T-helper 17 cell (primary cell): ENCODE measurements at regions not wholly inside any gene's neighbourhood (a gene's known extent, or its start where the extent isn't known, plus 50 kb on each side); places are given as distances from the start of the nearest gene placed in this dataset.

Experiments
- ATAC-seq: fragments of 150-1000 bp; cut with Tn5 transposase; 2 replicates; pipeline ENCODE4 v1.10.0; 2021; ENCODE audit warnings: mild to moderate bottlenecking, moderate library complexity
- DNase-seq, 3 donors: peaks; one replicate each; pipeline versions ENCODE4 v3.0.0 to v3.0.0-alpha.2; 2020 to 2021
- H3K9me3 ChIP-seq: one replicate; pipeline ENCODE4 v1.7.0; 2013; ENCODE audit warnings: low read length, mild to moderate bottlenecking; ENCODE audit not compliant: control insufficient read depth, poor library complexity, severe bottlenecking
- H3K27ac Mint-ChIP-seq: one replicate; pipeline ENCODE4 v1.8.0; 2022; ENCODE audit warnings: mild to moderate bottlenecking, moderate library complexity, mixed read lengths
- H3K27me3 Mint-ChIP-seq: one replicate; pipeline ENCODE4 v1.8.0; 2022; ENCODE audit warnings: mixed read lengths
- H3K36me3 Mint-ChIP-seq: one replicate; pipeline ENCODE4 v1.8.0; 2022; ENCODE audit warnings: low read depth, mixed read lengths
- H3K4me1 Mint-ChIP-seq: one replicate; pipeline ENCODE4 v1.8.0; 2022; ENCODE audit warnings: mild to moderate bottlenecking, mixed read lengths
- H3K4me3 Mint-ChIP-seq: one replicate; pipeline ENCODE4 v1.8.0; 2022; ENCODE audit warnings: mild to moderate bottlenecking, moderate library complexity, mixed read lengths

GRCh38 chr7:21128062-21128817 is 299.6 kb upstream of the SP4 start:
- no peak for ATAC-seq
- H3K4me1 Mint-ChIP-seq: no peaks in the 10 kb centered on the region
- H3K27ac Mint-ChIP-seq: no peak overlapping the region
- H3K9me3 ChIP-seq: no peaks in the 10 kb centered on the region
- no peak overlapping the region for H3K4me3 Mint-ChIP-seq
- DNase-seq: no peak
- peaks cover 16% of the 10 kb centered on the region for H3K27me3 Mint-ChIP-seq
- H3K36me3 Mint-ChIP-seq: no peaks in the 10 kb centered on the region

- ATAC-seq: no peak
- H3K4me1 Mint-ChIP-seq: no peaks in the 10 kb centered on the region
- no peak overlapping the region for H3K27ac Mint-ChIP-seq
- H3K4me3 Mint-ChIP-seq: no peak overlapping the region
- H3K27me3 Mint-ChIP-seq: peaks cover 6% of the 10 kb centered on the region
- no peaks in the 10 kb centered on the region for H3K36me3 Mint-ChIP-seq
- DNase-seq: no peak
- no peaks in the 10 kb centered on the region for H3K9me3 ChIP-seq
Observed at GRCh38 chr7:21131897-21132296, 296.0 kb upstream of the SP4 start.

GRCh38 chr7:21134631-21135030 is 293.3 kb upstream of the SP4 start:
- H3K9me3 ChIP-seq: no peaks in the 10 kb centered on the region
- Mint-ChIP-seq H3K27me3 (no peaks in the 10 kb centered on the region), H3K27ac (no peak overlapping the region), H3K36me3 (no peaks in the 10 kb centered on the region), H3K4me1 (no peaks in the 10 kb centered on the region), H3K4me3 (no peak overlapping the region)
- DNase-seq (no peak), ATAC-seq (no peak)

GRCh38 chr7:21135437-21135836 is 292.4 kb upstream of the SP4 start:
- H3K4me1 Mint-ChIP-seq: no peaks in the 10 kb centered on the region
- no peak for ATAC-seq
- no peaks in the 10 kb centered on the region for H3K27me3 Mint-ChIP-seq
- H3K27ac Mint-ChIP-seq: no peak overlapping the region
- H3K36me3 Mint-ChIP-seq: no peaks in the 10 kb centered on the region
- DNase-seq: no peak
- H3K9me3 ChIP-seq: no peaks in the 10 kb centered on the region
- no peak overlapping the region for H3K4me3 Mint-ChIP-seq

- no peaks in the 10 kb centered on the region for H3K27me3 Mint-ChIP-seq
- no peak for DNase-seq
- H3K9me3 ChIP-seq: no peaks in the 10 kb centered on the region
- no peak overlapping the region for H3K27ac Mint-ChIP-seq
- no peak for ATAC-seq
- H3K36me3 Mint-ChIP-seq: no peaks in the 10 kb centered on the region
- H3K4me3 Mint-ChIP-seq: no peak overlapping the region
- no peaks in the 10 kb centered on the region for H3K4me1 Mint-ChIP-seq
Observed at GRCh38 chr7:21137640-21138039, 290.2 kb upstream of the SP4 start.

GRCh38 chr7:21140622-21141021 is 287.3 kb upstream of the SP4 start:
- ATAC-seq (no peak), DNase-seq (no peak)
- Mint-ChIP-seq H3K4me3 (no peak overlapping the region), H3K36me3 (no peaks in the 10 kb centered on the region), H3K4me1 (no peaks in the 10 kb centered on the region), H3K27ac (no peak overlapping the region), H3K27me3 (peaks cover 10% of the 10 kb centered on the region)
- H3K9me3 ChIP-seq: no peaks in the 10 kb centered on the region

- DNase-seq (no peak), ATAC-seq (no peak)
- no peak overlapping the region for H3K4me3 Mint-ChIP-seq
- peaks cover 17% of the 10 kb centered on the region for H3K27me3 Mint-ChIP-seq
- no peaks in the 10 kb centered on the region for H3K36me3 Mint-ChIP-seq
- H3K4me1 Mint-ChIP-seq: no peaks in the 10 kb centered on the region
- no peaks in the 10 kb centered on the region for H3K9me3 ChIP-seq
- no peak overlapping the region for H3K27ac Mint-ChIP-seq
Observed at GRCh38 chr7:21141476-21141875, 286.4 kb upstream of the SP4 start.

- H3K9me3 ChIP-seq: no peaks in the 10 kb centered on the region
- Mint-ChIP-seq H3K27me3 (peaks cover 17% of the 10 kb centered on the region), H3K36me3 (no peaks in the 10 kb centered on the region), H3K4me1 (no peaks in the 10 kb centered on the region), H3K27ac (no peak overlapping the region), H3K4me3 (no peak overlapping the region)
- DNase-seq (no peak), ATAC-seq (no peak)
Observed at GRCh38 chr7:21142081-21142480, 285.8 kb upstream of the SP4 start.

GRCh38 chr7:21146642-21147423 is 281.1 kb upstream of the SP4 start:
- no peak overlapping the region for H3K4me3 Mint-ChIP-seq

GRCh38 chr7:21149809-21150208 is 278.1 kb upstream of the SP4 start:
- DNase-seq: no peak
- Mint-ChIP-seq H3K4me1 (no peaks in the 10 kb centered on the region), H3K27ac (no peak overlapping the region), H3K27me3 (peaks cover 51% of the 10 kb centered on the region), H3K4me3 (no peak overlapping the region), H3K36me3 (no peaks in the 10 kb centered on the region)
- no peaks in the 10 kb centered on the region for H3K9me3 ChIP-seq
- no peak for ATAC-seq

More at GRCh38 chr7:21146642-21147423, 281.1 kb upstream of the SP4 start:
- Mint-ChIP-seq H3K4me1 (no peaks in the 10 kb centered on the region), H3K27ac (no peak overlapping the region), H3K36me3 (no peaks in the 10 kb centered on the region), H3K27me3 (peaks cover 32% of the 10 kb centered on the region)
- DNase-seq (no peak), ATAC-seq (no peak)
- H3K9me3 ChIP-seq: no peaks in the 10 kb centered on the region

GRCh38 chr7:21154614-21155013 is 273.3 kb upstream of the SP4 start:
- Mint-ChIP-seq H3K27ac (no peak overlapping the region), H3K4me1 (peaks cover 2% of the 10 kb centered on the region), H3K36me3 (no peaks in the 10 kb centered on the region), H3K27me3 (peaks cover 47% of the 10 kb centered on the region), H3K4me3 (no peak overlapping the region)
- DNase-seq (no peak), ATAC-seq (no peak)
- H3K9me3 ChIP-seq: no peaks in the 10 kb centered on the region

- no peak overlapping the region for H3K27ac Mint-ChIP-seq
- H3K36me3 Mint-ChIP-seq: no peaks in the 10 kb centered on the region
- H3K9me3 ChIP-seq: no peaks in the 10 kb centered on the region
- no peak overlapping the region for H3K4me3 Mint-ChIP-seq
- peaks cover 2% of the 10 kb centered on the region for H3K4me1 Mint-ChIP-seq
- no peak for DNase-seq
- ATAC-seq: no peak
- peaks cover 36% of the 10 kb centered on the region for H3K27me3 Mint-ChIP-seq
Observed at GRCh38 chr7:21159506-21159905, 268.4 kb upstream of the SP4 start.

- no peak for ATAC-seq
- peaks cover 36% of the 10 kb centered on the region for H3K27me3 Mint-ChIP-seq
- no peak for DNase-seq
- H3K9me3 ChIP-seq: no peaks in the 10 kb centered on the region
- no peak overlapping the region for H3K4me3 Mint-ChIP-seq
- no peak overlapping the region for H3K27ac Mint-ChIP-seq
- H3K4me1 Mint-ChIP-seq: peaks cover 2% of the 10 kb centered on the region
- H3K36me3 Mint-ChIP-seq: no peaks in the 10 kb centered on the region
Observed at GRCh38 chr7:21160401-21160800, 267.5 kb upstream of the SP4 start.

GRCh38 chr7:21167942-21168341 is 259.9 kb upstream of the SP4 start:
- H3K9me3 ChIP-seq: no peaks in the 10 kb centered on the region
- Mint-ChIP-seq H3K4me1 (peaks cover 5% of the 10 kb centered on the region), H3K27ac (no peak overlapping the region), H3K27me3 (peaks cover 44% of the 10 kb centered on the region), H3K4me3 (no peak overlapping the region), H3K36me3 (no peaks in the 10 kb centered on the region)
- DNase-seq (no peak), ATAC-seq (no peak)
